Mesenchymal stem cell (in vitro differentiated cells and primary cell): ENCODE measurements at regions not wholly inside any gene's neighbourhood (a gene's known extent, or its start where the extent isn't known, plus 50 kb on each side); places are given as distances from the start of the nearest gene placed in this dataset.

Source experiments
- DNase-seq: peaks from one replicate; pipeline ENCODE4 v3.0.0-alpha.2; 2013
- H2AFZ ChIP-seq: one replicate; pipeline ENCODE4 v1.6.1; 2013; ENCODE audit warnings: low read depth, mild to moderate bottlenecking, control low read depth, inconsistent platforms, low read length, moderate library complexity
- H2AK5ac ChIP-seq: 2 replicates; pipeline ENCODE4 v1.6.1; 2013; ENCODE audit warnings: low read length, moderate library complexity, mild to moderate bottlenecking, inconsistent platforms; ENCODE audit not compliant: severe bottlenecking
- H2BK120ac ChIP-seq: one replicate; pipeline ENCODE4 v1.6.1; 2013; ENCODE audit warnings: low read depth, mild to moderate bottlenecking, inconsistent platforms, low read length, moderate library complexity
- H2BK12ac ChIP-seq, 2 experiments: one replicate each; pipeline ENCODE4 v1.6.1; 2013; ENCODE audit warnings: inconsistent platforms in 2 of 2, low read length in 2 of 2, mild to moderate bottlenecking in 2 of 2, moderate library complexity in 2 of 2, control low read depth in 1 of 2
- H2BK15ac ChIP-seq: one replicate; pipeline ENCODE4 v1.6.1; 2013; ENCODE audit warnings: mild to moderate bottlenecking, low read depth, inconsistent platforms; ENCODE audit not compliant: poor library complexity, severe bottlenecking
- H2BK5ac ChIP-seq: 2 replicates; pipeline ENCODE4 v1.6.1; 2013; ENCODE audit warnings: low read depth, mild to moderate bottlenecking, low read length, control low read depth, inconsistent platforms; ENCODE audit not compliant: poor library complexity, severe bottlenecking
- H3K14ac ChIP-seq, 2 experiments: one replicate each; pipeline ENCODE4 v1.6.1; 2013; ENCODE audit warnings: inconsistent platforms in 2 of 2, low read length in 2 of 2, control low read depth in 1 of 2, mild to moderate bottlenecking in 1 of 2, moderate library complexity in 1 of 2
- H3K18ac ChIP-seq, 2 experiments: one replicate each; pipeline ENCODE4 v1.6.1; 2013; ENCODE audit warnings: inconsistent platforms in 2 of 2, low read length in 2 of 2, control low read depth in 1 of 2, low read depth in 1 of 2, mild to moderate bottlenecking in 1 of 2
- H3K23ac ChIP-seq, 2 experiments: one replicate each; pipeline ENCODE4 v1.6.1; 2013; ENCODE audit warnings: inconsistent platforms in 2 of 2, low read length in 2 of 2, mild to moderate bottlenecking in 2 of 2, moderate library complexity in 2 of 2, control low read depth in 1 of 2
- H3K27ac ChIP-seq: 2 replicates; pipeline ENCODE4 v1.5.1; 2013; ENCODE audit warnings: mild to moderate bottlenecking, moderate library complexity, low read length, control low read depth, inconsistent platforms; ENCODE audit not compliant: poor library complexity, severe bottlenecking
- H3K27me3 ChIP-seq, 2 experiments: 2 replicates each; pipeline versions ENCODE4 v1.6.1 to v1.7.0; 2013; ENCODE audit warnings: low read length in 2 of 2, mild to moderate bottlenecking in 2 of 2, moderate library complexity in 2 of 2, control low read depth in 1 of 2, inconsistent platforms in 1 of 2; ENCODE audit not compliant: control insufficient read depth in 1 of 2, insufficient read depth in 1 of 2
- H3K36me3 ChIP-seq, 2 experiments: 2 replicates each; pipeline versions ENCODE4 v1.6.1 to v1.7.0; 2013; ENCODE audit warnings: low read length in 2 of 2, control low read depth in 1 of 2, inconsistent platforms in 1 of 2, low read depth in 1 of 2, mild to moderate bottlenecking in 1 of 2; ENCODE audit not compliant: insufficient read depth in 2 of 2, control insufficient read depth in 1 of 2
- H3K4ac ChIP-seq, 2 experiments: one replicate each; pipeline ENCODE4 v1.6.1; 2013; ENCODE audit warnings: inconsistent platforms in 2 of 2, low read length in 2 of 2, mild to moderate bottlenecking in 2 of 2, moderate library complexity in 2 of 2, control low read depth in 1 of 2, low read depth in 1 of 2
- H3K4me1 ChIP-seq: 2 replicates; pipeline ENCODE4 v1.6.1; 2013; ENCODE audit warnings: low read depth, low read length, control low read depth; ENCODE audit not compliant: control insufficient read depth, insufficient read depth
- H3K4me2 ChIP-seq: 2 replicates; pipeline ENCODE4 v1.6.1; 2013; ENCODE audit warnings: low read length, mild to moderate bottlenecking, inconsistent platforms; ENCODE audit not compliant: poor library complexity, severe bottlenecking
- H3K4me3 ChIP-seq, 2 experiments: 2 replicates each; pipeline versions ENCODE4 v1.5.1 to v1.7.0; 2013; ENCODE audit warnings: low read length in 2 of 2, mild to moderate bottlenecking in 2 of 2, control low read depth in 1 of 2, low read depth in 1 of 2; ENCODE audit not compliant: insufficient read depth in 1 of 2
- H3K79me1 ChIP-seq: replicated peaks from 2 replicates; pipeline ENCODE4 v1.6.1; 2013; ENCODE audit warnings: mild to moderate bottlenecking, control low read depth, low read length, inconsistent platforms; ENCODE audit not compliant: poor library complexity, severe bottlenecking
- H3K9ac ChIP-seq: 2 replicates; pipeline ENCODE4 v1.7.0; 2013; ENCODE audit warnings: mild to moderate bottlenecking, low read length, moderate library complexity
- H3K9me3 ChIP-seq: 2 replicates; pipeline ENCODE4 v1.7.0; 2013; ENCODE audit warnings: mild to moderate bottlenecking, low read length; ENCODE audit not compliant: control insufficient read depth
- H4K8ac ChIP-seq: one replicate; pipeline ENCODE4 v1.6.1; 2013; ENCODE audit warnings: inconsistent platforms, mild to moderate bottlenecking, low read length, moderate library complexity
- H4K91ac ChIP-seq: one replicate; pipeline ENCODE4 v1.6.1; 2013; ENCODE audit warnings: mild to moderate bottlenecking, low read length, inconsistent platforms
- WGBS: methylation state at CpG from one replicate; pipeline ENCODE4 v1.1.7; 2013; ENCODE audit warnings: mixed read lengths; 5-methylcytosine and 5-hydroxymethylcytosine counted together

DNA sequence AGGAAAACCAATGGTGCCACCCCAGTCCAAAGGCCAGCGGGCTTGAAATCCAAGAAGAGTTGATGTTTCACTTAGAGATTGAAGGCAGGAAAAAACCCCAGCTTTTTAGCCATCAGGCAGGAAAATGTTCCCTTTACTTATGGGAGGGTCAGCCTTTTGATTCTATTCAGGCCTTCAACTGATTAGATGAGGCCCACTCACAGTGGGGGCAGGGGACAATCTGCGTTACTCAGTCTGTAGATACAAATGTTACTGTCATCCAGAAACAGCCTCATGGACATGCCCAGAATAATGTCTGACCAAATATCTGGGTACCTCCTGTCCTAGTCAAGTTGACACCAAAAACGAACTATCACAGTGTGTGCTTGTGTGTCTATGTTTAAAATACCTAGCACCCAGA, 121.2 kb upstream of the KCNQ5 start:
- H3K27ac ChIP-seq: no peak overlapping the region
- no peaks in the 10 kb centered on the region for H3K36me3 ChIP-seq
- WGBS: 90% methylated on average over 2 of the region's 3 CpGs
- no peak overlapping the region for H2BK120ac ChIP-seq
- no peak overlapping the region for H2BK15ac ChIP-seq
- no peak overlapping the region for H2BK12ac ChIP-seq
- no peak overlapping the region for H4K8ac ChIP-seq
- no peak overlapping the region for H3K9ac ChIP-seq
- H3K23ac ChIP-seq: no peak overlapping the region
- no peaks in the 10 kb centered on the region for H3K79me1 ChIP-seq
- no peaks in the 10 kb centered on the region for H3K27me3 ChIP-seq
- H3K4me3 ChIP-seq: no peak overlapping the region
- H2BK5ac ChIP-seq: no peak overlapping the region
- H2AFZ ChIP-seq: no peak overlapping the region
- no peak overlapping the region for H3K18ac ChIP-seq
- no peak overlapping the region for H2AK5ac ChIP-seq
- DNase-seq: no peak
- H3K4me2 ChIP-seq: no peak overlapping the region
- H3K4ac ChIP-seq: no peak overlapping the region
- no peak overlapping the region for H4K91ac ChIP-seq
- no peaks in the 10 kb centered on the region for H3K4me1 ChIP-seq
- H3K14ac ChIP-seq: no peak overlapping the region
- no peaks in the 10 kb centered on the region for H3K9me3 ChIP-seq

DNA sequence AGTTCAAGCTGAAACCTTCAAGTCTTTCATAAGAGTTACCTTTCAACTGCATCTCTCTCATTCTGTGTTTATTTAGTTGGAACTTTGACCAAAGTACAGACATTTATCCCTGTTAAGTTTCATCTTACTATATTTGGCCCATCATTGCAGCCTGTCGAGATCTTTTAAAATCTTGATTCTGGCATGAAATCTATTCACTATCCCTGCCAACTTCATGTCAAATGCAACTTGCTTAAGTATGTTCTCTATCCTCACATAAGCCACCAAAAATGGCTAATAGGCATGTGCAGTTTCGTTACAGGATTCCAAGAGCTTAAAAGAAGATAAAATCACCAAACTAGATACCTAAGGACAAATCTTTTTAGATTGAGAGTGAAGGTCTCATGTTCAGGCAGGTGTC, 117.5 kb upstream of the KCNQ5 start:
- Histone ChIP-seq H2BK12ac (no peak overlapping the region), H3K9ac (no peak overlapping the region), H2AK5ac (no peak overlapping the region), H3K4me2 (no peak overlapping the region), H3K14ac (no peak overlapping the region), H3K18ac (no peak overlapping the region), H3K36me3 (no peaks in the 10 kb centered on the region), H3K27ac (no peak overlapping the region), H3K4me1 (no peaks in the 10 kb centered on the region), H3K27me3 (no peaks in the 10 kb centered on the region), H3K4me3 (no peak overlapping the region), H4K91ac (no peak overlapping the region), H3K4ac (no peak overlapping the region), H2BK15ac (no peak overlapping the region), H3K23ac (no peak overlapping the region), H2AFZ (no peak overlapping the region), H2BK5ac (no peak overlapping the region), H3K79me1 (no peaks in the 10 kb centered on the region), H3K9me3 (no peaks in the 10 kb centered on the region), H2BK120ac (no peak overlapping the region), H4K8ac (no peak overlapping the region)
- 94% methylated on average over 2 of the region's 2 CpGs for WGBS
- DNase-seq: no peak

DNA sequence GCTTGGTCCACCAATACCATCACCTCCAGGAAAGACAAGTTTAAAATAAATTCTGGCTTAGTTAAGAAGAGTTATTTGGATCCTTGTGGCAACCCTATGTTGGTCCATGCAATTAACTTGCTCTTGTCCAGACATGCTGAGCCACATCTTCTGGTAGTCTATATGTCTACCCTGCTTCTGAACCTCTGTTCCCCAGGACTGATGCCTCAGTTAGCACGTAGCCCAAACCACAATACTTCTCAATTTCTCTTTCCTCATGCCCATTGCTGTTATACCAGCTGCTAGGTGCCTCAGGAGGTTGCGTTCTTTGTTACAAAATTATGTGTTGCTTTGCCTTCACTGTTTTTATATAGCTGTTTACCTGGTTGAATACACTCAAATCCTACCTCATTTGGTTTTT, 116.4 kb upstream of the KCNQ5 start:
- Histone ChIP-seq H3K4ac (no peak overlapping the region), H3K23ac (no peak overlapping the region), H3K27ac (no peak overlapping the region), H2AK5ac (no peak overlapping the region), H3K9me3 (no peaks in the 10 kb centered on the region), H4K8ac (no peak overlapping the region), H3K14ac (no peak overlapping the region), H3K18ac (no peak overlapping the region), H3K27me3 (no peaks in the 10 kb centered on the region), H3K4me1 (no peaks in the 10 kb centered on the region), H3K4me3 (no peak overlapping the region), H4K91ac (no peak overlapping the region), H2AFZ (no peak overlapping the region), H3K36me3 (no peaks in the 10 kb centered on the region), H3K9ac (no peak overlapping the region), H2BK5ac (no peak overlapping the region), H3K4me2 (no peak overlapping the region), H2BK12ac (no peak overlapping the region), H2BK15ac (no peak overlapping the region), H2BK120ac (no peak overlapping the region), H3K79me1 (no peaks in the 10 kb centered on the region)
- WGBS: 40% methylated on average over 1 of the region's 2 CpGs
- no peak for DNase-seq

DNA sequence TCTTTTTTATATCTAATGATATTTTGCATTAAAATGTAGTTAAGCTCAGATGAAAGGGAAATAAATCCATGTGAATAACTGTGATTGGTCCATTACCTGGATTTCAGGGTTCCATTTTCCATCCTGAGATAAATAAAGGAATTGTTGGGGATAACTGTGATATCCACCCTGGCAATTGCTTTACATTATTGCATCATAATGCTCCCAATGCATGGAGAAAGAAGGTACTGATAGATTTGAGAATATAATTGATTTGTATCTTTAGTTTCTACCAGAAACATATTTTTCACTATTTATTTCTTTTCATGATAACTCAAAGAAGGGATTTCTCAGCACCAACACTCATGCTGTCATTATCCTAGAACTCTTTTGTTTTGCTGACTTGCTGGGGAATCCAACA, 102.0 kb upstream of the KCNQ5 start:
- H2AK5ac ChIP-seq: no peak overlapping the region
- no peak overlapping the region for H2BK120ac ChIP-seq
- no peak overlapping the region for H3K4me3 ChIP-seq
- H4K91ac ChIP-seq: no peak overlapping the region
- no peak overlapping the region for H3K4ac ChIP-seq
- H3K27ac ChIP-seq: no peak overlapping the region
- no peak overlapping the region for H2AFZ ChIP-seq
- H3K23ac ChIP-seq: no peak overlapping the region
- H3K79me1 ChIP-seq: no peaks in the 10 kb centered on the region
- H3K14ac ChIP-seq: no peak overlapping the region
- H3K18ac ChIP-seq: no peak overlapping the region
- H3K36me3 ChIP-seq: no peaks in the 10 kb centered on the region
- H3K27me3 ChIP-seq: no peaks in the 10 kb centered on the region
- no peak overlapping the region for H2BK15ac ChIP-seq
- H3K4me2 ChIP-seq: no peak overlapping the region
- no peaks in the 10 kb centered on the region for H3K9me3 ChIP-seq
- no peak overlapping the region for H2BK12ac ChIP-seq
- H3K4me1 ChIP-seq: peaks cover 2% of the 10 kb centered on the region
- DNase-seq: no peak
- H4K8ac ChIP-seq: no peak overlapping the region
- no peak overlapping the region for H3K9ac ChIP-seq
- no peak overlapping the region for H2BK5ac ChIP-seq
